Peyer's patch (tissue), 4 donors: ENCODE measurements at regions not wholly inside any gene's neighbourhood (a gene's known extent, or its start where the extent isn't known, plus 50 kb on each side); places are given as distances from the start of the nearest gene placed in this dataset.

ENCODE experiments used
- DNase-seq, 3 donors: peaks; one replicate each; pipeline ENCODE4 v3.0.0-alpha.2; 2017 to 2019
- H3K27ac ChIP-seq, 4 donors: fragments of 200-600 bp; sonication (generic); one replicate each; pipeline ENCODE4 v1.5.1; 2016 to 2019
- H3K27me3 ChIP-seq, 2 donors: fragments of 200-600 bp; sonication (generic); one replicate each; pipeline ENCODE4 v1.5.1; 2019
- H3K36me3 ChIP-seq, 3 donors: fragments of 200-600 bp; sonication (generic); one replicate each; pipeline ENCODE4 v1.5.1; 2016 to 2019
- H3K4me1 ChIP-seq, 4 donors: fragments of 200-600 bp; sonication (generic); one replicate each; pipeline ENCODE4 v1.5.1; 2016 to 2019
- H3K4me3 ChIP-seq, 4 donors: fragments of 200-600 bp; sonication (generic); 1 replicate in 3 of 4; 2 replicates in 1 of 4; pipeline ENCODE4 v1.5.1; 2016 to 2019; ENCODE audit warnings: mild to moderate bottlenecking in 1 of 4
- H3K9me3 ChIP-seq, 4 donors: fragments of 200-600 bp; sonication (generic); one replicate each; pipeline ENCODE4 v1.5.1; 2016 to 2019; ENCODE audit warnings: mild to moderate bottlenecking in 1 of 4
- CTCF ChIP-seq, 6 experiments: fragments of 450-650 bp in 4 of 6; fragments of 200-600 bp in 2 of 6; sonication (generic) in 1 of 6; IDR thresholded peaks; one replicate each; pipeline ENCODE4 v1.5.1; 2017 to 2019; ENCODE audit warnings: antibody characterized with exemption in 6 of 6, mild to moderate bottlenecking in 3 of 6, moderate library complexity in 1 of 6
- POLR2A ChIP-seq, 2 donors: fragments of 450-650 bp; IDR thresholded peaks; one replicate each; pipeline ENCODE4 v1.5.1; 2017; ENCODE audit warnings: antibody characterized with exemption in 2 of 2, mild to moderate bottlenecking in 2 of 2, moderate library complexity in 2 of 2

GRCh38 chr7:45415265-45415664 is 158.9 kb upstream of the ADCY1 start:
- TF ChIP-seq CTCF (IDR thresholded peaks at IDR 0.05) = no peak
- Histone ChIP-seq H3K27ac (no peak overlapping the region), H3K4me3 (no peak overlapping the region), H3K27me3 (no peaks in the 10 kb centered on the region), H3K36me3 (no peaks in the 10 kb centered on the region), H3K9me3 (peaks cover 0 to 7% (median 2%) of the 10 kb centered on the region in 4 donors), H3K4me1 (no peaks in the 10 kb centered on the region)
- DNase-seq = no peak

- Histone ChIP-seq H3K9me3 (peaks cover 0 to 3% (median 0%) of the 10 kb centered on the region in 4 donors), H3K36me3 (no peaks in the 10 kb centered on the region), H3K27ac (no peak overlapping the region), H3K4me1 (no peaks in the 10 kb centered on the region), H3K4me3 (no peak overlapping the region), H3K27me3 (no peaks in the 10 kb centered on the region)
- TF ChIP-seq POLR2A (IDR thresholded peaks at IDR 0.05) (no peak), CTCF (IDR thresholded peaks at IDR 0.05) (no peak)
- no peak for DNase-seq
Measured at GRCh38 chr7:45416846-45417245, 157.3 kb upstream of the ADCY1 start.

- no peak for TF ChIP-seq POLR2A (IDR thresholded peaks at IDR 0.05)
- no peak for TF ChIP-seq CTCF (IDR thresholded peaks at IDR 0.05)
- no peaks in the 10 kb centered on the region for H3K4me1 ChIP-seq
- H3K27ac ChIP-seq = no peak overlapping the region
- H3K4me3 ChIP-seq = no peak overlapping the region
- H3K27me3 ChIP-seq = no peaks in the 10 kb centered on the region
- H3K36me3 ChIP-seq = no peaks in the 10 kb centered on the region
- no peak for DNase-seq
- peaks cover 0 to 1% (median 0%) of the 10 kb centered on the region in 4 donors for H3K9me3 ChIP-seq
Measured at GRCh38 chr7:45417268-45417667, 156.9 kb upstream of the ADCY1 start.

- Histone ChIP-seq H3K4me1 (no peaks in the 10 kb centered on the region), H3K27me3 (no peaks in the 10 kb centered on the region), H3K36me3 (no peaks in the 10 kb centered on the region), H3K27ac (no peak overlapping the region), H3K4me3 (no peak overlapping the region), H3K9me3 (no peaks in the 10 kb centered on the region)
- DNase-seq = no peak
- TF ChIP-seq POLR2A (IDR thresholded peaks at IDR 0.05) (no peak), CTCF (IDR thresholded peaks at IDR 0.05) (no peak)
Measured at GRCh38 chr7:45417735-45418134, 156.4 kb upstream of the ADCY1 start.

GRCh38 chr7:45420843-45421495 is 153.2 kb upstream of the ADCY1 start:
- Histone ChIP-seq H3K27ac (no peak overlapping the region), H3K4me3 (no peak overlapping the region), H3K9me3 (no peaks in the 10 kb centered on the region), H3K36me3 (no peaks in the 10 kb centered on the region), H3K27me3 (no peaks in the 10 kb centered on the region), H3K4me1 (no peaks in the 10 kb centered on the region)
- TF ChIP-seq POLR2A (IDR thresholded peaks at IDR 0.05) (no peak), CTCF (IDR thresholded peaks at IDR 0.05) (no peak)
- DNase-seq = no peak

GRCh38 chr7:45421806-45422205 is 152.4 kb upstream of the ADCY1 start:
- no peaks in the 10 kb centered on the region for H3K36me3 ChIP-seq
- no peaks in the 10 kb centered on the region for H3K27me3 ChIP-seq
- no peak overlapping the region for H3K27ac ChIP-seq
- no peak for DNase-seq
- H3K4me1 ChIP-seq = no peaks in the 10 kb centered on the region
- H3K9me3 ChIP-seq = no peaks in the 10 kb centered on the region
- H3K4me3 ChIP-seq = no peak overlapping the region
- TF ChIP-seq POLR2A (IDR thresholded peaks at IDR 0.05) (no peak), CTCF (IDR thresholded peaks at IDR 0.05) (no peak)
